Transverse colon (tissue), 3 donors: ENCODE measurements at regions not wholly inside any gene's neighbourhood (a gene's known extent, or its start where the extent isn't known, plus 50 kb on each side); places are given as distances from the start of the nearest gene placed in this dataset.

Source experiments
- POLR2A ChIP-seq: fragments of 450-650 bp; IDR thresholded peaks from one replicate; pipeline ENCODE4 v1.6.1; 2016; ENCODE audit warnings: antibody characterized with exemption, mild to moderate bottlenecking, moderate library complexity
- POLR2AphosphoS5 ChIP-seq, 3 donors: sonication (generic); formaldehyde crosslinking; IDR thresholded peaks; one replicate each; pipeline ENCODE4 v1.6.1; 2016; ENCODE audit warnings: antibody characterized with exemption in 3 of 3

GRCh38 chr6:26243132-26243531 lies 121.9 kb upstream of the BTN3A2 start:
- TF ChIP-seq POLR2A (peak; percentile 21), POLR2AphosphoS5 (IDR thresholded peaks at IDR 0.05) (peak; percentile 11 to 79 (median 73))
